ENCODE measurements at regions not wholly inside any gene's neighbourhood (a gene's known extent, or its start where the extent isn't known, plus 50 kb on each side); places are given as distances from the start of the nearest gene placed in this dataset.

GRCh38 chr12:111130336-111130735, 210.0 kb upstream of the MYL2 start:
- Histone ChIP-seq H3K79me2 (ENCODE audit: insufficient read depth, low read length) (no peaks in the 10 kb centered on the region), H3K4me2 (ENCODE audit: insufficient read depth, low read length) (no peak overlapping the region), H4K20me1 (ENCODE audit: insufficient read depth, low read length) (no peaks in the 10 kb centered on the region), H3K4me3 (ENCODE audit: insufficient read depth, low read length) (no peak overlapping the region), H3K27ac (ENCODE audit: low read depth, low read length) (no peak overlapping the region), H3K9me3 (ENCODE audit: low read depth, low read length) (no peaks in the 10 kb centered on the region), H3K36me3 (ENCODE audit: insufficient read depth, low read length) (no peaks in the 10 kb centered on the region), H3K27me3 (ENCODE audit: insufficient read depth, low read length) (no peaks in the 10 kb centered on the region), H3K4me1 (ENCODE audit: insufficient read depth, low read length) (no peaks in the 10 kb centered on the region), H2AFZ (ENCODE audit: low read length) (no peak overlapping the region)
- DNase-seq (ENCODE audit: insufficient read length, low spot score, missing footprints) = no peak
- TF ChIP-seq CTCF (IDR thresholded peaks at IDR 0.05; ENCODE audit: extremely low read depth, low read depth, low read length) = no peak

GRCh38 chr12:111129149-111129767, 208.9 kb upstream of the MYL2 start:
- H2AFZ ChIP-seq (ENCODE audit: low read length) = no peak overlapping the region
- H4K20me1 ChIP-seq (ENCODE audit: insufficient read depth, low read length) = no peaks in the 10 kb centered on the region
- H3K79me2 ChIP-seq (ENCODE audit: insufficient read depth, low read length) = no peaks in the 10 kb centered on the region
- no peak overlapping the region for H3K27ac ChIP-seq (ENCODE audit: low read depth, low read length)
- DNase-seq (ENCODE audit: insufficient read length, low spot score, missing footprints) = no peak
- no peak for TF ChIP-seq CTCF (IDR thresholded peaks at IDR 0.05; ENCODE audit: extremely low read depth, low read depth, low read length)
- no peaks in the 10 kb centered on the region for H3K9me3 ChIP-seq (ENCODE audit: low read depth, low read length)
- no peaks in the 10 kb centered on the region for H3K27me3 ChIP-seq (ENCODE audit: insufficient read depth, low read length)
- no peak overlapping the region for H3K4me2 ChIP-seq (ENCODE audit: insufficient read depth, low read length)
- no peaks in the 10 kb centered on the region for H3K4me1 ChIP-seq (ENCODE audit: insufficient read depth, low read length)
- H3K36me3 ChIP-seq (ENCODE audit: insufficient read depth, low read length) = no peaks in the 10 kb centered on the region
- no peak overlapping the region for H3K4me3 ChIP-seq (ENCODE audit: insufficient read depth, low read length)

DNA sequence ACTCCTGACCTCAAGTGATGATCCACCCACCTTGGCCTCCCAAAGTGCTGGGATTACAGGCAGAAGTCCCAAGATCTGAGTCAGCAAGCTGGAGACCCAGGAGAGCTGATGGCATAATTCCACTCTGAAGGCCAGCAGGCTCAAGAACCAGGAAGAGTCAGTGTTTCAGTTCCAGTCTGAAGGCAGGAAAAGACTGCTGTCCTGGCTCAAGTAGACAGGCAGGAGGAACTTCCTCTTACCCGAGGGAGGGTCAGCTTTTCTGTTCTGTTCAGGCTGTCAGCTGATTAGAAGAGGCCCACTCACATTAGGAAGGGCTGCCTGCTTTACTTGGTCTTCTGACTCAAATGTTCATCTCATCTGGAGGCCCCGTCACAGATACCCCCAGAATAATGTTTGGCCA, 206.0 kb upstream of the MYL2 start:
- no peaks in the 10 kb centered on the region for H3K4me1 ChIP-seq (ENCODE audit: insufficient read depth, low read length)
- no peak for TF ChIP-seq CTCF (IDR thresholded peaks at IDR 0.05; ENCODE audit: extremely low read depth, low read depth, low read length)
- H2AFZ ChIP-seq (ENCODE audit: low read length) = no peak overlapping the region
- H3K9me3 ChIP-seq (ENCODE audit: low read depth, low read length) = no peaks in the 10 kb centered on the region
- H3K27ac ChIP-seq (ENCODE audit: low read depth, low read length) = no peak overlapping the region
- H3K36me3 ChIP-seq (ENCODE audit: insufficient read depth, low read length) = no peaks in the 10 kb centered on the region
- no peaks in the 10 kb centered on the region for H3K79me2 ChIP-seq (ENCODE audit: insufficient read depth, low read length)
- no peak overlapping the region for H3K4me3 ChIP-seq (ENCODE audit: insufficient read depth, low read length)
- no peaks in the 10 kb centered on the region for H3K27me3 ChIP-seq (ENCODE audit: insufficient read depth, low read length)
- no peak overlapping the region for H3K4me2 ChIP-seq (ENCODE audit: insufficient read depth, low read length)
- DNase-seq (ENCODE audit: insufficient read length, low spot score, missing footprints) = no peak
- H4K20me1 ChIP-seq (ENCODE audit: insufficient read depth, low read length) = no peaks in the 10 kb centered on the region

- H2AFZ ChIP-seq (ENCODE audit: low read length) = no peak overlapping the region
- H3K9me3 ChIP-seq (ENCODE audit: low read depth, low read length) = no peaks in the 10 kb centered on the region
- no peaks in the 10 kb centered on the region for H4K20me1 ChIP-seq (ENCODE audit: insufficient read depth, low read length)
- no peaks in the 10 kb centered on the region for H3K79me2 ChIP-seq (ENCODE audit: insufficient read depth, low read length)
- H3K27me3 ChIP-seq (ENCODE audit: insufficient read depth, low read length) = peaks cover 4% of the 10 kb centered on the region
- H3K36me3 ChIP-seq (ENCODE audit: insufficient read depth, low read length) = no peaks in the 10 kb centered on the region
- no peak for DNase-seq (ENCODE audit: insufficient read length, low spot score, missing footprints)
- no peak overlapping the region for H3K4me2 ChIP-seq (ENCODE audit: insufficient read depth, low read length)
- no peak overlapping the region for H3K27ac ChIP-seq (ENCODE audit: low read depth, low read length)
- no peaks in the 10 kb centered on the region for H3K4me1 ChIP-seq (ENCODE audit: insufficient read depth, low read length)
- H3K4me3 ChIP-seq (ENCODE audit: insufficient read depth, low read length) = no peak overlapping the region
- TF ChIP-seq CTCF (IDR thresholded peaks at IDR 0.05; ENCODE audit: extremely low read depth, low read depth, low read length) = no peak
Observed at GRCh38 chr12:111124183-111124582, 203.8 kb upstream of the MYL2 start.
